ENCODE measurements at regions not wholly inside any gene's neighbourhood (a gene's known extent, or its start where the extent isn't known, plus 50 kb on each side); places are given as distances from the start of the nearest gene placed in this dataset.
"Not testable (repeated sequence)": the region's sequence is repeated elsewhere in the genome, so short reads cannot be mapped to it uniquely, and the experiment has no call there.

DNA sequence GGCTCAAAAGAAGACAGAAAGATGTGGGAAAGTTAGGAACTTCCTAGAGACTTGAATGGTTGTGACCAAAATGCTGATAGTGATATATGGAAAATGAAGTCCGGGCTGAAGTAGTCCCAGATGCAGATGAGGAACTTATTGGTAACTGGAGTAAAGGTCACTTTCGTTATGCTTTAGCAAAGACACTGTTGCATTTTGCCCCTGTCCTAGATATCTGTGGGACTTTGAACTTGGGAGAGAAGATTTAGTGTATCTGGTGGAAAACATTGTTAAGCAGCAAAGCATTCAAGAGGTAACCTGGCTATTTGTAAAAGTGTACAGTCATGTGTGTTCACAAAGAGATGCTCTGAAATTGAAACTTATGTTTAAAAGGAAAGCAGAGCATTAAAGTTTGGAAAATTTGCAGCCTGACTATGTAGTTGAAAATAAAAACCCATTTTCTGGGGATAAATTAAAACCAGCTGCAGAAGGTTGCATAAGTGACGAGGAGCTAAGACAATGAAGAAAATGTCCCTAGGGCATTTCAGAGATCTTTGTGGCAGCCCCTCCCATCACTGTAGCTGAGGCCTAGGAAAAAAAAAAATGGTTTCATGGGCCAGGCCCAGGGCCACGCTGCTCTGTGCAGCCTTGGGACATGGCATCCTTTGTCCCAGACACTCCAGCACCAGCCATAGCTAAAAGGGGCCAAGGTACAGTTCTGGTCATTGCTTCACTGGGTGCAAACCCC is 1692.2 kb downstream of the HACE1 start:
- DNase-seq (ENCODE audit: low read depth in 2 of 2) = no peak

DNA sequence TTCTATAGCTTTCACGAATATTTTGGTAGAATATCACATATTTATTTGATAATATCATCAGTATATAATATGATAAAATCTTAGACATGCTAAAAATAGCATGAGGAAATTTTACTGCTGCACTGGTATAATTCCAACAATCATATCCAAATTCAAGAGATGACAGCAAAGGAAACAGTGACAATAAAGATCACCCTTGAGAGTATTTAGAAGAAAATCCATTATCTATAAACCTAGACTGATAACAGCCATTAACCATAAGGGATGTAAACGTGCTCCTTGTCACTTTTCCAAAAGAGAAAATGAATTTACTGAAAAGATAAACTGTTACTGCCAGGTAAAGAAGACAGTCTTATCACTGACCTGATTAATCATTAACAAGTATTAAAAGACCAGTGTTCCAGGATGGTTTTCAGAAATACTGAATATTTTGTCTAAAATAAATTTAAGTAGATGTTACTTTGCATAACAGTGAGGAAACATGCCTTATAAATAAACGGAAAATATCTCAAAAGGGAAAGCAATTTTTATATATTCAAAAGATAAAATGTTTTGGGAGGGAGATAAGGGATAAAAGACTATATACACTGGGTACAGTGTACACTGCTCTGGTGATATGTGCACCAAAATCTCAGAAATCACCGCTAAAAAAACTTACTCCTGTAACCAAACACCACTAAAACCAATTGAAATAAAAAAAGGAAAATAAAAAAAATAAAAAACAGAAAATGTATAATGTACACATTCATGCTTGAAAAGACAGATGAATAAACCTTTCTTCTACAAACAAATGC is 1704.7 kb downstream of the HACE1 start:
- DNase-seq (ENCODE audit: low read depth in 2 of 2) = no peak

DNA sequence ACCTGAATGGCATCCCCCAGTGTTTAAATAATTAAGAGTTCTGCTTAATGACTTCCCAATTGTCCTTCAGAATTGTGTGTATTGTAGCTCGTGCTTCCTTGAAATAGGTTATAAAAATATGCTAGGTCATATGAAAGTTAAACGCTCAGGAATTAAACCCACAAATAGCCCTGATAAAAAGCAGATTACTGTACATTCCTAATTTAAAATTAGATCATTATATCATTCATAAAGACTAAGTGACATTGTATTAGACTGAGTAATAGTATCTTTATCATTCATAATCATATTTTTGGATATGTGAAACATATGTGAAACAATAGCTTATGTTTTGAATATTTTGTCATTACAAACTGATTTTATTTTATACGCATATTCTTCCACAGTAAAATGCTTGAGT is 1706.7 kb downstream of the HACE1 start:
- no peak for DNase-seq (ENCODE audit: low read depth in 2 of 2)

DNA sequence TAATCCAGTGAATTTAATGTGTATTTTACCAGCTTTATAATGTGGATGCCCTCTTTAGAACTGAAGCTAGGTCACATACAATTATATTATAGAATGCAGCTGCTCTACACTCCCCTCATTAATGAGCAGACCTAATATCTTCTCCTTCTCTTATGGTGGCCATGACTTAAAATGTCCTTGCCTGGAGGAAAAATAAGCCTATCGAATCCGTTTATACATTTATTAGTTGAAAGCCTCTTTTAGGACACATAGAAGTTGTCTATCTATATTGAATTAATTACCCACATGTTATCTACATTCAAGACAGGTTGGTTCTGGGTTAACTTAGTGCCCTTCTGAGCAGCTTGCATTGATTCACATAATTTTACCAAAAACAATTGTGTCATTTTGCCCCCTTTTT is 1716.8 kb downstream of the HACE1 start:
- DNase-seq (ENCODE audit: low read depth in 2 of 2) = no peak

DNA sequence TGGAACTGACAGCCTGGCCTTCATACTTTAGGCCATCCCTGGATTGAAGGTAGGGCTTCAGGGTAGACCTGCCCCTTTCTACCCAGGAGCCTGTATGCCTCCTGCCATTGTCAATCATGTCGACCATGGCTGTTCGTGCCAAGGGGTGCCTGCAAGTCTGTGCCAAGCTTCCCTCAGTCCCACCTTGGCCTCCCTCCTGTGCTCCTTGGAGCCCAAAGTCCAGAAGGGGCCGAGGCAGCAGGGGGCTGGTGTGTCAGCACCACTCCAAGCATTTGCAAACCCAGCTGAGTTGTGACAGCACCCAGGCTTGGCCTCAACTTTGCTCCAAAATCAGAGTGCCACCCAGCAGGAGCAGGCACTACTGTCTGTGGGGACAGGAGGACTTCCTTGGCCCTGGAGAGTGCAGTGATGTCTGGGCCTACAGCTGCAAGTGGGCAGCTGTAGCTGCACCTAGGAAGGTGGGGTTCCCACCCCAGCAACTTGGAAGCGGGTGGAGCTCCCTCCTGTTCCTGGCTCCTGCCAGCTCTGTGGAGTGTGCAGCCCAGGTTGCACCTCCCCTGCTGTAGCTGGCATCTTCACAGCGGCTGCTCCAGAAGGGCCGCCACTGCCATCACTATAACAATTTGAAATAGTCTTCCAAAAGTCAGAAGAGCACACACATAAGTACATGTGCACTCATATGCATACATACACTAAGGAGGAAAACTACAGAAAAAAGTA is 1719.3 kb downstream of the HACE1 start:
- no peak for DNase-seq (ENCODE audit: low read depth in 2 of 2)

DNA sequence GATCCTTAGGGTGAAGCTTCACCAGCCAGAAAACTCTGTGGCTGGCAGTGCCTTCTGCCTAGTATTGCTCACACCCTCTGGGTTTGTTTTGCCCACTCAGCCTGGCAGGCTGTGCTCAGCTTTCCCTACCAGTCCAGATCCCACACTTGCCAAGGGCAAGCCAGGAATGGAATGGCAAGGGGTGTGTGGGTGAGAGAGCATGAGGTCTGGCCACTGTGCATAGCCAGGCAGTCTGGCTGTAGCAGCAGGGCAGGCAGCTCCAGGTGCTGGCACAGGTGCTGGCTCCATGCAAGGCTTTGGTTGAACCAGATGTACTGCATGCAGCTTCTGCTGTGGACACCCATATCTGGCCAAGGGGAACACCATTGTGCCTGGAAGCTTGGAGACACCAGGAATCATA is 1720.3 kb downstream of the HACE1 start:
- no peak for DNase-seq (ENCODE audit: low read depth in 2 of 2)

DNA sequence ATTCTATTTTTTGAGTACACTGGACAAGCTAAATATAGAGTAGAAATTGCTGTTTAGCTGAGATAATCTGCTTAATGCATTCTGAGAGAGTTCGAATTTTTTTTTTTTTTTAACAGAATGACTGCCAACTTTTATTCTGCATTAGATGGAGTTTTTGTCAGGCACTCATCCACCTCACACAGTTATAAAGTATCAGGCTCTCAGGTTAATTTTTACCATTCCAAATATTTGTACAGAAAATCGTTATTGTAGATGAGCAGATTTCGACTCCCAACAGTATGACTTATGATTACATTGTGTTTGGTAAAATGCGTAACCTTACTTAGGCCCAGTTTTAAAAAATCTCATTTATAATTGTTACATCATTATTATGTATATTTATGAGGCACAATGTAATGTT is 1731.0 kb downstream of the GRIK2 start:
- no peak for DNase-seq (ENCODE audit: low read depth in 2 of 2)

DNA sequence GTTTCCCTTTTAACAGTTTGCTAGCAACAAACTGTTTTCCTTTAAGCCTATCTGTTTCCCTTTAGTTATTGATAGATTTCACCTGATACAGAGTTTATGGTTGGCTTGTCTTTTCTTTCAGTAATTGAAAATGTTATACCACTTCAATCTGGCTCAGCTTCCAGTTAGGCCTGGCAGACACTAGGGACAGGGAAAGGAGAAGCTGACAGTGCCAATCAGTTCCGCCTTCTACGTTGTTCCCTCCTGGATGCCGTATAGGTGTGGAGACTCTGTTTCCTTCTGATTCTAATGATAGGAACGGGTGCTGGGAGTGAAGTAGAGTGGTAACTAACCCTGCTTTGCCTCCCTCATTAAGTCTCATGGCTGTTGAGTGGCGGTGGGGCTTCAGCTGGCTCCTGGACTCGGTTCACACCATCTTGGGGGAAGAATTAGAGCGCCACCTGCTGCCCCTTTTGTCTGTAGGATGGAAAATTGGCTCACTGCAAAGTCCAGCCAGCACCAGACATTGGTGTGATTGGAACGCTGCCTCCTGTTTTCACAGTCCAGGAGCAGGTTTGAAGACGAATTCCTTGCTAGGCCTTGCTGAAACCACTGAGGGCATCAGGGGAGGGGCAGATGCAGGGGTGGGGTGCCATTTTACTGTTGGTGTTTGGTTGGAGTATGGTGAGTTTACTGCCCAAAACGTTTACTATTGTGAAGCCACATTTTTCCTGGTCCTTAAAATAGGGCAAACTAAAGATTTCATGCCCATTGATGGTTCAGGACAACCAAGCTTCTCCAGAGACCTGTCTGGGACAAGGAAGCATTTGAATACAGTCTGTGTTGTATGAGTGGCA is 1729.5 kb downstream of the GRIK2 start:
- peak; percentile 4 to 15 for DNase-seq (ENCODE audit: low read depth in 2 of 2)

DNA sequence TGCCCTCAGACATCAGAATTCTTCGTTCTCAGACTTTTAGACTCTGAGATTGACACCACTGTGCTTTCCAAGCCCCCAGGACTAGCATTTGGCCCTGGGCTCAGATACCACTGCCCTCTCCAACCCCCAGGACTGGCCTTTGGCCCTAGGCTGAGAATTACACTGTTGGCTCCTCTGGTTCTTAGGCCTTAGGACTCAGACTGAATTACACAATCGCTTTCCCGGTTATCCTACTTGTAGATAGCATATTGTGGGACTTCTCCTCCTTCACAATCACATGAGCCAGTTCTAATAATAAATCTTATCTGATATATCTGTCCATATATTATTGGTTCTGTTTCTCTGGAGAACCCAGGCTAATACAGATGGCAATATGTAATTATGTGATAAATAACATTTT is 1725.5 kb downstream of the GRIK2 start:
- DNase-seq (ENCODE audit: low read depth in 2 of 2) = no peak

DNA sequence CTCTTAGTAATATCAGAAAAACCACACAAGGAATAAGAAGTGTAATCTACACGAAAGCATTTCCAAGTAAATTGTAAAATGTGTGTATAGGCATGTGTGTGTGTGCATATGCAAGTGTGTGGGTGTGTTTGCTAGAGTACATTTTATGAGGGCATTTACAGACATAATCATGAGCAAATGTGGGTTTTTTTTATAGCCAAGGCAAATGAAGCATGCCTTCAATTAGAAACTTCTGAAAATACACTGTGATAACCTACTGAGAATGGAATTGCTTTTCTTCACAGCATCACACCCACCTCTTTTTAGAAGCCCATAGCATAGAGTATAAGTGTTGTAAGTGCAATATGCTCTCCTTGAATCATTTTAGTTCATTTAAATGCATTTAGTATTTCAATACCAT is 1721.1 kb downstream of the GRIK2 start:
- DNase-seq (ENCODE audit: low read depth in 2 of 2) = no peak

DNA sequence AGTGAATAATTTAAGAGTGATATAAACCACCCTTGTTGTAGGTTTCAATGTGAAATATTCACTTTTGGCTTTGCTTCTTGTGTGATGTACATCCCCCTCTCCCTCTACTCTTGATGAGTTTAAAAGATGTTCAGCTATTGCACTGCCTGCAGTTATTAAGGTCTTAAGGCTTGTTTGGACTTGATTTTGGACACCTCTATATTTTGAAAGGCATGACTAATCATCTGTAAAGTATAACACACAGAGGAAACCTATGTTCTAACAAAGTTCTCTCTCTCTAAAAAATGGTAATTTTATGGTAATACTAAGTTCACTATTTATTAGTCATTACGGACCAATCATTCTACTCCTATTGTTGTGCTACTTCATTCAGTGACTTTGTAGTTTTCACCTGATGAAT is 1719.9 kb downstream of the GRIK2 start:
- DNase-seq (ENCODE audit: low read depth in 2 of 2) = no peak

DNA sequence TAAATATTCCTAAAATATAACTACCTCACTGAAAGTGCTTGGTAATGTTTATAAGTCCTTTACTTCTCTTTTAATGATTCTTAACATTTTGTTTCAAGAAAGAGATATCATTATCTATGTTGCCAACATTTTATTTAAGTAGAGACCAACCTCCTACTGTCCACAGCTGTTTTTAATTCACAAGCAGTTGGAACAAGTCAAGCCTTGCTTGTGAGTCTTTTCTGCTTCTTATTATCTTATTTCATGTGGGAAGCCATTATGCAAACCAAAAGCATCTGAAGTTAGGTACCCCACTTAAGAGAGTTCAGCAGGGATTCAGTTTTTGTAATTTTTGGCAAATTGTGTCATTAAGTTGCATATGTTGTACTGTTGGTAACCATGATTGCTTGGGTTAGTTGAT is 1714.5 kb downstream of the GRIK2 start:
- no peak for DNase-seq (ENCODE audit: low read depth in 2 of 2)

DNA sequence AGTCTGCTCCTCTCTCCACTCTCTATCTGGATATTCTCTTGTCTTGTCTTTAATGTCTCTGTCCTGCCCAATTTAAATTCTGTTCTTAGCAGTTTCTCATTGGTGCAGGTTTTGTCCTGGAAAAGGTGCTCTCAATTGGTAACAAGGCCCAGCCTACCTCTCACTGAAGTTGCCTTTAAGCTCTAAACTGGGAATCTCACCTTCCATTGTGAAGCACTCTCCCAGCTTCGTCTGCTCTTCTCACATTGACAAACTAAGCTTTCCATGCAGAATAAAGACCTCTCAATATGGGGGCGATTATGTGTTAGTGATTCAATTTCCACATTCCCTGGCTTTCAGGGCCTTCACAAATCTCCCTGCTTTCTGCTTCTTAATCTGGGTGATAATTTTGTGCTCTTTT is 1712.2 kb downstream of the GRIK2 start:
- DNase-seq (ENCODE audit: low read depth in 2 of 2) = no peak

DNA sequence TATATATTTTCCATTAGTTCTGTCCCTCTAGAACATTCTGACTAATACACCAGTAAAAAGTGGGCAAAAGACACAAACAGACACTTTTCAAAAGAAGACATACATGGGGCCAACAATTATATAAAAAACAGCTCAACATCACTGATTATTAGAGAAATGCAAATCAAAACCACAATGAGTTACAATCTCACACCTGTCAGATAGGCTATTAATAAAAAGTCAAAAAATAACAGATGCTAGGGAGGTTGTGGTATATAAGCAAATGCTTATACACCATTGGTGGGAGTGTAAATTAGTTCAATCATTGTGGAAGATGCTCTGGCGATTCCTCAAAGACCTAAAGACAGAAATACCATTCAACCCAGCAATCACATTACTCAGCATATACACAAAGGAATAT is 1707.8 kb downstream of the GRIK2 start:
- no peak for DNase-seq (ENCODE audit: low read depth in 2 of 2)

DNA sequence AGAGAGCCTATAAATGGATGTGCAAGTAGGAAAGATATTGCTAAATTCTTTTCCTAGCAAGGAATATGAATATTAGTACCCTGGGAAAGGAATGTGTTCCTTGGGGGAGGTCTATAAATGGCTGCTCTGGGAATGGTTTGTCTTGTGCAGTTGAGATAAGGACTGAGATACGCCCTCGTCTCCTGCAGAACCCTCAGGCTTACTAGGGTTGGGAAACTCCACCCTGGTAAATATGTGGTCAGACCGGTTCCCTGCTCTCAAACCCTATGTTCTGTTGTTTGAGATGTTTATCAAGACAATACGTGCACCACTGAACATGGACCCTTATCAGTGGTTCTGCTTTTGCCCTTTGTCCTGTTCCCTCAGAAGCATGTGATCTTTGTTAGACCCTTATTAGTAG is 1698.9 kb downstream of the GRIK2 start:
- DNase-seq (ENCODE audit: low read depth in 2 of 2) = not testable (repeated sequence)

DNA sequence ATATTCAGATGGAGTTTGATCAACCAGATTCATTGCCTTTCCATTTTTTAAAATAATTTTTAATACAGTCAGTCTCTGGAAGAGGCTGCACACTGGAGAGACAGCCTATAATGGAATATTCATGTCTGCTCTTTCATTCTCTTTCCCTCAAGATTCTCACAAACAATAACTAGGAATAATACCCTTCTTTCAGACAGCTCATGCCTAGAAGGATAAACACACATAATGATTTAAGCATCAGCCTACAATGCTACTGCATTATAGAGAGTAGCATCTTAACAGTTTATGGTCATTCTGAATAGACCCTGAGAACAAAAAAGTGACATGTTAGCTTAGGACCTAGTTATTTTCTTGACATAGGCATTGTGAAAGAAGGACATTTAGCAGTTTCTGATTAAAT is 1692.3 kb downstream of the GRIK2 start:
- DNase-seq (ENCODE audit: low read depth in 2 of 2) = no peak

DNA sequence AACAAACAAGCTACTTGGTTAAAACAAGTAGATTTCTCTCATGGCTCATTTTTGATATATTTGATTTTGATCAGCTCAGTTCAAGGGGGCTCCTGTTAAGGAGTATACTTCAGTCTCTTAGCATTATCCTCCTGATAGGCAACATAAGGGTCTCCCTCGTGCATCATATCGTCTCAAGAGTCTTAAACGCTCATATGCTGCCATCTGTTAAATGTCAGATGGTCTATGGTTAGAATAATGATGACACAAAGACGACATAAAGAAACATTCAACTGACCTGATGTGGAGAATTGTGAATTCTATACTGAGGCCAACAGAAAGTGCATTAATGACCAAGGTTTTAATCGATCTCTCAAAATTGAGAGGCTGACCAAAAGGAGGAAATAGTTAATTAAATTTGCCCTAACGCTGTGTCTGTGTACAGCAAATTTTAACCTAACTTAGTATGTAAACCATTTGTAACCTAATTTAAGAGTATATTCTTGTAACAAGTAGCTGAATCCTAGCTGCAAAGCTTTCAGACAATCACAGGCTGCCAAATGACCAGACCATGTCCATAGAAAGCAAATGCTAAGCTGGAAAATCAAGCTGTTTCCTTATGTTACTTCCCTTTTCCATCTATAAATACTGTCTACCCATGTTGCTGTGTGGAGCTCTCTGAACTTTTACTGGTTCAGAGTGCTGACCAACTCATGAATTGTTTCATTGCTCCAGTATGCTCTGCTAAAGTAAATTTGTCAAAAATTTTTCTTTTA is 1688.5 kb downstream of the GRIK2 start:
- no peak for DNase-seq (ENCODE audit: low read depth in 2 of 2)

DNA sequence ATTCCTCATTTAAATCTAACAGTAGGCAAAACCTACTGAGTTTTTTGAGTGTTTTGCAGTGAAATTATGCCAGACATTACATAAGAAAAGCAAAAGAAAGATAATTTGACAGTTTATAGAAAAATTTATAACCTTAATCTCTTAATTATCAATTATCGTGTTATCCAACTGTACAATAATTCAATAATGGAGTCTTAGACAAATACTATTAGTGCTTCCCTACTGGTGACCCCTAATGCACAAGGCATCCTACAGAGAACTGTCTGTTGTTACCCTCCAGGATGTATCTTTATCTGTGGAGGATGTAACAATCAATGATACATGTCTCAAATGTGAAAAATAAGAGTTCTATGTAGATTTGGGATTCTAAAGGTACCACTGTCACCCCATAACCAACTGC is 1687.6 kb downstream of the GRIK2 start:
- DNase-seq (ENCODE audit: low read depth in 2 of 2) = no peak

DNA sequence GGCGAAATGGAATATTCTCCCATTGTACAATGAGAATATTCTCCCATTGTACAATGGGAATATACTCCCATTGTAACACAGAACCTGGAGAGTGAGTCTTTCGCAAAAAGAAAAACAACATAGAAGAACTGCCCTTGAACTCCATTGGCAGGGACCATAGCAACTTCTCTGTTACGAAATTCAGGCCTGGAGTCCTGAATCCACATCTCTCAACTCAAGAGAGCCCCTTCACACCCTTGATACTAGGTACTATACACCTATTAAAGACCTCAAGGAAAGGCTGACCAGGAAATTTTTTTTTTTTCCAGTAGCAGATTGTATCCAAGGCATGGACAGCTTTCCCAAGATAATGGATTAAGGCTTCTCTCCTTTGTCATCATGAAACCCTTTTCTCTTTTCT is 1687.0 kb downstream of the GRIK2 start:
- DNase-seq (ENCODE audit: low read depth in 2 of 2) = no peak

DNA sequence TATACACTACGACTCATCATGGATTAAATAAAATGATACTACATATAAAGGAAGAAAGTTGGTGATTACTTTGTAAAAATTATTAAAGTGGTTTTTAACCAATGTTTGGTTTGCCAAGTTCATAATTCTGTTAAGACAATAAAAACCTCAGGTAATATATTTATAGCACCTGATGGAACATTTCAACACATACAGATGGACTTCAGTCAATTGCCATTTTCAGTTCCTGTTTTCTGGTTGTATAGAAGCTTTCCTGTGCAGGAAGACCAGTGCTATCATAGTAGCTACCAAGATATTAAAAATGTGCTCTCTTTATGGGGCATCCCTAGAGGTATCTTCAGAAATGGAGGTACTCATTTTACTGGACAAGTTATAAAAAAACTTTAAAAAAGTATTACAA is 1686.4 kb downstream of the GRIK2 start:
- no peak for DNase-seq (ENCODE audit: low read depth in 2 of 2)

DNA sequence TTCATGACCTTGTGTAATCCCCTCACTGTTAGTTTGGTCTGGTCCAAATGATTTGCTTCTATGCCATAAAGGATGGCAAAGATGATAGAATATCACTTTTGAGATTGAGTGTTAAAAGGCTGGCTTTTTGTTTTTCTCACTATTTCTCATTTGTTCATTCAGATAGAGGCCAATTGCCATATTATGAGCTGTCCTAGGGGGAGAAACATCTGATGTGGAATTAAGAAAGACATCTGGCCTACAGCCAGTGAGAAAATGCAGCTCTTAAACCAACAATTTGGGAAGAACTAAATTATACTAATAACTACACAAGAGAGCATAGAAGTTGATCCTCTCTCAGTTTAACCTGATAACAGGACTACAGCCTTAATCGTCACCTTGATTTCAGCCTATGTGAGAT is 1668.6 kb downstream of the GRIK2 start:
- no peak for DNase-seq (ENCODE audit: low read depth in 2 of 2)

All from stimulated activated CD4-positive, alpha-beta T cell treated with anti-CD3 and anti-CD28 coated beads, Interleukin-4, amount 100 ng/mL, for 48 hours (primary cell).